GM23338 (cell line): ENCODE measurements at regions not wholly inside any gene's neighbourhood (a gene's known extent, or its start where the extent isn't known, plus 50 kb on each side); places are given as distances from the start of the nearest gene placed in this dataset.

Experiments used
- ATAC-seq: fragments of 200-7000 bp; cut with Tn5 transposase; 3 replicates; pipeline ENCODE4 v1.9.1; 2020
- DNase-seq: peaks from one replicate; pipeline ENCODE4 v3.0.0-alpha.2; 2015; ENCODE audit warnings: low spot score
- H2AFZ ChIP-seq: fragments of 200-600 bp; sonication (generic); 2 replicates; pipeline ENCODE4 v1.8.0; 2016; ENCODE audit warnings: antibody characterized with exemption, mild to moderate bottlenecking, moderate library complexity
- H3F3A ChIP-seq: fragments of 200-600 bp; sonication (generic); replicated peaks from 2 replicates; pipeline ENCODE4 v1.8.0; 2017; ENCODE audit warnings: antibody characterized with exemption, mixed run types, low read depth
- H3K27ac ChIP-seq: fragments of 200-600 bp; sonication (generic); 2 replicates; pipeline ENCODE4 v1.6.1; 2016; ENCODE audit warnings: low read depth
- H3K27me3 ChIP-seq: fragments of 200-600 bp; sonication (generic); 2 replicates; pipeline ENCODE4 v1.8.0; 2016; ENCODE audit warnings: mild to moderate bottlenecking, mixed run types, moderate library complexity; ENCODE audit not compliant: insufficient read depth
- H3K36me3 ChIP-seq: fragments of 200-600 bp; sonication (generic); 2 replicates; pipeline ENCODE4 v1.8.0; 2016; ENCODE audit warnings: mild to moderate bottlenecking; ENCODE audit not compliant: insufficient read depth
- H3K4me1 ChIP-seq: fragments of 200-600 bp; sonication (generic); 2 replicates; pipeline ENCODE4 v1.8.0; 2016; ENCODE audit warnings: mild to moderate bottlenecking, moderate library complexity; ENCODE audit not compliant: insufficient read depth
- H3K4me2 ChIP-seq: fragments of 200-600 bp; sonication (generic); 2 replicates; pipeline ENCODE4 v1.7.1; 2017; ENCODE audit warnings: mixed run types
- H3K4me3 ChIP-seq: fragments of 200-600 bp; sonication (generic); 2 replicates; pipeline ENCODE4 v1.6.1; 2016; ENCODE audit warnings: mixed run types
- H3K79me2 ChIP-seq: fragments of 200-600 bp; sonication (generic); replicated peaks from 2 replicates; pipeline ENCODE4 v1.8.0; 2017; ENCODE audit warnings: mild to moderate bottlenecking; ENCODE audit not compliant: insufficient read depth
- H3K9me2 ChIP-seq: fragments of 200-600 bp; sonication (generic); 2 replicates; pipeline ENCODE4 v1.8.0; 2017; ENCODE audit not compliant: insufficient read depth
- H4K20me1 ChIP-seq: fragments of 200-600 bp; sonication (generic); replicated peaks from 2 replicates; pipeline ENCODE4 v1.8.0; 2017; ENCODE audit warnings: mild to moderate bottlenecking; ENCODE audit not compliant: insufficient read depth
- H3K27ac Mint-ChIP-seq: 2 replicates; pipeline ENCODE4 v1.8.0; 2020; ENCODE audit warnings: inconsistent platforms, mild to moderate bottlenecking, moderate library complexity, mixed read lengths
- H3K27me3 Mint-ChIP-seq: 3 replicates; pipeline ENCODE4 v1.8.0; 2022; ENCODE audit warnings: low read depth, mild to moderate bottlenecking, moderate library complexity, mixed read lengths, inconsistent platforms; ENCODE audit not compliant: insufficient read depth, poor library complexity
- H3K36me3 Mint-ChIP-seq: 3 replicates; pipeline ENCODE4 v1.8.0; 2021; ENCODE audit warnings: low read depth, mild to moderate bottlenecking, inconsistent platforms, moderate library complexity, mixed read lengths
- H3K4me1 Mint-ChIP-seq: 3 replicates; pipeline ENCODE4 v1.8.0; 2020; ENCODE audit warnings: mild to moderate bottlenecking, inconsistent platforms, mixed read lengths
- H3K4me3 Mint-ChIP-seq: 3 replicates; pipeline ENCODE4 v1.8.0; 2021; ENCODE audit warnings: moderate library complexity, mild to moderate bottlenecking, inconsistent platforms, mixed read lengths
- H3K9me3 Mint-ChIP-seq: 3 replicates; pipeline ENCODE4 v1.8.0; 2020; ENCODE audit warnings: moderate library complexity, mild to moderate bottlenecking, inconsistent platforms, mixed read lengths
- CREB1 ChIP-seq: fragments of 250-450 bp; sonication (Bioruptor Pico); IDR thresholded peaks from 2 replicates; pipeline ENCODE4 v1.5.0; 2020; ENCODE audit warnings: low read depth, mild to moderate bottlenecking, moderate library complexity
- EZH2 ChIP-seq: fragments of 200-600 bp; sonication (generic); IDR thresholded peaks from one replicate; pipeline ENCODE4 v1.8.0; 2017; ENCODE audit warnings: antibody characterized with exemption, mild to moderate bottlenecking, low read depth; ENCODE audit not compliant: unreplicated experiment
- EZH2phosphoT487 ChIP-seq: fragments of 200-600 bp; sonication (generic); IDR thresholded peaks from one replicate; pipeline ENCODE4 v1.8.1; 2018; ENCODE audit warnings: antibody characterized with exemption; ENCODE audit not compliant: unreplicated experiment
- NANOG ChIP-seq: IDR thresholded peaks from 2 replicates; pipeline ENCODE4 v1.6.1; 2016; ENCODE audit warnings: antibody characterized with exemption, borderline replicate concordance
- STAT1 ChIP-seq: IDR thresholded peaks from one replicate; pipeline ENCODE4 v1.6.1; 2016; ENCODE audit warnings: antibody characterized with exemption; ENCODE audit not compliant: unreplicated experiment
- ZNF114 ChIP-seq: fragments of 250-450 bp; sonication (Bioruptor Pico); IDR thresholded peaks from 2 replicates; pipeline ENCODE4 v1.5.0; 2020; ENCODE audit warnings: mild to moderate bottlenecking, moderate library complexity
- TF ChIP-seq, protein P1 (sequence below): IDR thresholded peaks from 2 replicates; pipeline ENCODE4 v1.6.1; 2016; ENCODE audit warnings: antibody characterized with exemption
- TF ChIP-seq, protein P2 (sequence below), 2 experiments: fragments of 200-600 bp in 1 of 2; sonication (generic) in 1 of 2; conservative IDR thresholded peaks; 2 replicates each; pipeline versions ENCODE4 v1.5.1 to v1.6.1; 2016 to 2017; ENCODE audit warnings: antibody characterized with exemption in 2 of 2, low read depth in 2 of 2, mild to moderate bottlenecking in 2 of 2, moderate library complexity in 1 of 2
- TF ChIP-seq, protein P3 (sequence below): fragments of 250-450 bp; sonication (Bioruptor Pico); IDR thresholded peaks from 2 replicates; pipeline ENCODE4 v1.5.0; 2020; ENCODE audit warnings: mild to moderate bottlenecking, moderate library complexity
- TF ChIP-seq, protein P4 (sequence below): IDR thresholded peaks from one replicate; pipeline ENCODE4 v1.6.1; 2018; ENCODE audit warnings: antibody characterized with exemption; ENCODE audit not compliant: unreplicated experiment

DNA sequence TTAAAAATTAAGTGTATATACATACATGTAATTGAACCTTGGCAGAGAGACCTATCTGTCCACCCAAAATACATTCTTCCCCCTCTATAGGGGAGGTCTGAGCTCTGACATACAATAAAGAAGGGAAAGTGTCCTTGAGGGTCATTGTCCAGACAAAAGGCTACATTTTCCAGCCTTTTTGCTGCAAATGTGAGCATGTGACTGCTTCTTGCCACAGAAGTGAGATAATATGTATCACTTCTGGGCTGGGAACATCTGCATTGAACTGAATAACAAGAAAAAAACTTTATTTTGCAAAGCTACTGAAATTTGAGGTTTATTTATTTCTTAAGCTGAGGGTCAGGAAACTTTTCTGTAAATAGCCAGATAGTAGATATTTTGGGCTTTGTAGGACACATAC, 131.3 kb downstream of the TBC1D30 start (continued):
- TF ChIP-seq STAT1: no peak
- no peak for TF ChIP-seq EZH2phosphoT487
- no peak for TF ChIP-seq CREB1
- TF ChIP-seq, protein P1, sequence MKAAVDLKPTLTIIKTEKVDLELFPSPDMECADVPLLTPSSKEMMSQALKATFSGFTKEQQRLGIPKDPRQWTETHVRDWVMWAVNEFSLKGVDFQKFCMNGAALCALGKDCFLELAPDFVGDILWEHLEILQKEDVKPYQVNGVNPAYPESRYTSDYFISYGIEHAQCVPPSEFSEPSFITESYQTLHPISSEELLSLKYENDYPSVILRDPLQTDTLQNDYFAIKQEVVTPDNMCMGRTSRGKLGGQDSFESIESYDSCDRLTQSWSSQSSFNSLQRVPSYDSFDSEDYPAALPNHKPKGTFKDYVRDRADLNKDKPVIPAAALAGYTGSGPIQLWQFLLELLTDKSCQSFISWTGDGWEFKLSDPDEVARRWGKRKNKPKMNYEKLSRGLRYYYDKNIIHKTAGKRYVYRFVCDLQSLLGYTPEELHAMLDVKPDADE: no peak
- TF ChIP-seq, protein P2, sequence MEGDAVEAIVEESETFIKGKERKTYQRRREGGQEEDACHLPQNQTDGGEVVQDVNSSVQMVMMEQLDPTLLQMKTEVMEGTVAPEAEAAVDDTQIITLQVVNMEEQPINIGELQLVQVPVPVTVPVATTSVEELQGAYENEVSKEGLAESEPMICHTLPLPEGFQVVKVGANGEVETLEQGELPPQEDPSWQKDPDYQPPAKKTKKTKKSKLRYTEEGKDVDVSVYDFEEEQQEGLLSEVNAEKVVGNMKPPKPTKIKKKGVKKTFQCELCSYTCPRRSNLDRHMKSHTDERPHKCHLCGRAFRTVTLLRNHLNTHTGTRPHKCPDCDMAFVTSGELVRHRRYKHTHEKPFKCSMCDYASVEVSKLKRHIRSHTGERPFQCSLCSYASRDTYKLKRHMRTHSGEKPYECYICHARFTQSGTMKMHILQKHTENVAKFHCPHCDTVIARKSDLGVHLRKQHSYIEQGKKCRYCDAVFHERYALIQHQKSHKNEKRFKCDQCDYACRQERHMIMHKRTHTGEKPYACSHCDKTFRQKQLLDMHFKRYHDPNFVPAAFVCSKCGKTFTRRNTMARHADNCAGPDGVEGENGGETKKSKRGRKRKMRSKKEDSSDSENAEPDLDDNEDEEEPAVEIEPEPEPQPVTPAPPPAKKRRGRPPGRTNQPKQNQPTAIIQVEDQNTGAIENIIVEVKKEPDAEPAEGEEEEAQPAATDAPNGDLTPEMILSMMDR (conservative IDR thresholded peaks at IDR 0.05; ENCODE audit: low read depth in 2 of 2): no peak
- no peak for TF ChIP-seq NANOG
- no peak for TF ChIP-seq EZH2

DNA sequence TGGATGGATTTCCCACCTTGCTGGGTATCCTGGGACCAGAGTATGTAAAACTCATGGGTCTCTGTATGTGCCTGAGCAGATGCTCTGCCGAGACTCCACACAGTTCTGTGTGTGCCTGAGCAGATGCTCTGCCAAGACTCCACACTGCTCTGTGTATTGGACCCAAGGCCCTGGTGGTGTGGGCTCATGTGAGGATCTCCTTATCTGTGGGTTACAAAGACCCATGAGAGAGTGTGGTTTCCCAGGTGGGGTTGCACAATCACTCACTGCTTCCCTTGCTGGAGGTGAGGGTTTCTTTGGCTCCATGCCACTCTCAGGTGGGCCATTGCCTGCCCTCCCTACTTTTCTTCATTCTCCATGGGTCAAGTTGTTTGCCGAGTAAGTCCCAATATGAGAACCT, 141.5 kb downstream of the TBC1D30 start:
- Mint-ChIP-seq H3K27ac (no peak overlapping the region), H3K9me3 (peaks cover 13% of the 10 kb centered on the region; the same call in 2 of the 3 replicates), H3K36me3 (peaks cover 13% of the 10 kb centered on the region; the same call in 1 of the 3 replicates), H3K4me1 (peaks cover 4% of the 10 kb centered on the region; the same call in 2 of the 3 replicates), H3K4me3 (no peak overlapping the region), H3K27me3 (peaks cover 2% of the 10 kb centered on the region)
- H3K79me2 ChIP-seq: no peaks in the 10 kb centered on the region
- no peaks in the 10 kb centered on the region for H4K20me1 ChIP-seq
- DNase-seq (no peak), ATAC-seq (no peak)
- H3K4me2 ChIP-seq: no peak overlapping the region
- no peak overlapping the region for H3K4me3 ChIP-seq
- H3K4me1 ChIP-seq: peaks cover 6% of the 10 kb centered on the region; the same call in 1 of the 2 replicates
- H3K9me2 ChIP-seq: peaks cover 18% of the 10 kb centered on the region
- H3K27me3 ChIP-seq: no peaks in the 10 kb centered on the region
- no peaks in the 10 kb centered on the region for H3F3A ChIP-seq
- no peak for TF ChIP-seq ZNF114 (CRISPR knock-in tag)
- TF ChIP-seq, protein P1: no peak
- TF ChIP-seq, protein P3, sequence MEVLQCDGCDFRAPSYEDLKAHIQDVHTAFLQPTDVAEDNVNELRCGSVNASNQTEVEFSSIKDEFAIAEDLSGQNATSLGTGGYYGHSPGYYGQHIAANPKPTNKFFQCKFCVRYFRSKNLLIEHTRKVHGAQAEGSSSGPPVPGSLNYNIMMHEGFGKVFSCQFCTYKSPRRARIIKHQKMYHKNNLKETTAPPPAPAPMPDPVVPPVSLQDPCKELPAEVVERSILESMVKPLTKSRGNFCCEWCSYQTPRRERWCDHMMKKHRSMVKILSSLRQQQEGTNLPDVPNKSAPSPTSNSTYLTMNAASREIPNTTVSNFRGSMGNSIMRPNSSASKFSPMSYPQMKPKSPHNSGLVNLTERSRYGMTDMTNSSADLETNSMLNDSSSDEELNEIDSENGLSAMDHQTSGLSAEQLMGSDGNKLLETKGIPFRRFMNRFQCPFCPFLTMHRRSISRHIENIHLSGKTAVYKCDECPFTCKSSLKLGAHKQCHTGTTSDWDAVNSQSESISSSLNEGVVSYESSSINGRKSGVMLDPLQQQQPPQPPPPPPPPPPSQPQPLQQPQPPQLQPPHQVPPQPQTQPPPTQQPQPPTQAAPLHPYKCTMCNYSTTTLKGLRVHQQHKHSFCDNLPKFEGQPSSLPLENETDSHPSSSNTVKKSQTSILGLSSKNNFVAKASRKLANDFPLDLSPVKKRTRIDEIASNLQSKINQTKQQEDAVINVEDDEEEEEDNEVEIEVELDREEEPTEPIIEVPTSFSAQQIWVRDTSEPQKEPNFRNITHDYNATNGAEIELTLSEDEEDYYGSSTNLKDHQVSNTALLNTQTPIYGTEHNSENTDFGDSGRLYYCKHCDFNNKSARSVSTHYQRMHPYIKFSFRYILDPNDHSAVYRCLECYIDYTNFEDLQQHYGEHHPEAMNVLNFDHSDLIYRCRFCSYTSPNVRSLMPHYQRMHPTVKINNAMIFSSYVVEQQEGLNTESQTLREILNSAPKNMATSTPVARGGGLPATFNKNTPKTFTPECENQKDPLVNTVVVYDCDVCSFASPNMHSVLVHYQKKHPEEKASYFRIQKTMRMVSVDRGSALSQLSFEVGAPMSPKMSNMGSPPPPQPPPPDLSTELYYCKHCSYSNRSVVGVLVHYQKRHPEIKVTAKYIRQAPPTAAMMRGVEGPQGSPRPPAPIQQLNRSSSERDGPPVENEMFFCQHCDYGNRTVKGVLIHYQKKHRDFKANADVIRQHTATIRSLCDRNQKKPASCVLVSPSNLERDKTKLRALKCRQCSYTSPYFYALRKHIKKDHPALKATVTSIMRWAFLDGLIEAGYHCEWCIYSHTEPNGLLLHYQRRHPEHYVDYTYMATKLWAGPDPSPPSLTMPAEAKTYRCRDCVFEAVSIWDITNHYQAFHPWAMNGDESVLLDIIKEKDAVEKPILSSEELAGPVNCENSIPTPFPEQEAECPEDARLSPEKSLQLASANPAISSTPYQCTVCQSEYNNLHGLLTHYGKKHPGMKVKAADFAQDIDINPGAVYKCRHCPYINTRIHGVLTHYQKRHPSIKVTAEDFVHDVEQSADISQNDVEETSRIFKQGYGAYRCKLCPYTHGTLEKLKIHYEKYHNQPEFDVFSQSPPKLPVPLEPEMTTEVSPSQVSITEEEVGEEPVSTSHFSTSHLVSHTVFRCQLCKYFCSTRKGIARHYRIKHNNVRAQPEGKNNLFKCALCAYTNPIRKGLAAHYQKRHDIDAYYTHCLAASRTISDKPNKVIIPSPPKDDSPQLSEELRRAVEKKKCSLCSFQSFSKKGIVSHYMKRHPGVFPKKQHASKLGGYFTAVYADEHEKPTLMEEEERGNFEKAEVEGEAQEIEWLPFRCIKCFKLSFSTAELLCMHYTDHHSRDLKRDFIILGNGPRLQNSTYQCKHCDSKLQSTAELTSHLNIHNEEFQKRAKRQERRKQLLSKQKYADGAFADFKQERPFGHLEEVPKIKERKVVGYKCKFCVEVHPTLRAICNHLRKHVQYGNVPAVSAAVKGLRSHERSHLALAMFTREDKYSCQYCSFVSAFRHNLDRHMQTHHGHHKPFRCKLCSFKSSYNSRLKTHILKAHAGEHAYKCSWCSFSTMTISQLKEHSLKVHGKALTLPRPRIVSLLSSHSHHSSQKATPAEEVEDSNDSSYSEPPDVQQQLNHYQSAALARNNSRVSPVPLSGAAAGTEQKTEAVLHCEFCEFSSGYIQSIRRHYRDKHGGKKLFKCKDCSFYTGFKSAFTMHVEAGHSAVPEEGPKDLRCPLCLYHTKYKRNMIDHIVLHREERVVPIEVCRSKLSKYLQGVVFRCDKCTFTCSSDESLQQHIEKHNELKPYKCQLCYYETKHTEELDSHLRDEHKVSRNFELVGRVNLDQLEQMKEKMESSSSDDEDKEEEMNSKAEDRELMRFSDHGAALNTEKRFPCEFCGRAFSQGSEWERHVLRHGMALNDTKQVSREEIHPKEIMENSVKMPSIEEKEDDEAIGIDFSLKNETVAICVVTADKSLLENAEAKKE: no peak
- TF ChIP-seq, protein P4, sequence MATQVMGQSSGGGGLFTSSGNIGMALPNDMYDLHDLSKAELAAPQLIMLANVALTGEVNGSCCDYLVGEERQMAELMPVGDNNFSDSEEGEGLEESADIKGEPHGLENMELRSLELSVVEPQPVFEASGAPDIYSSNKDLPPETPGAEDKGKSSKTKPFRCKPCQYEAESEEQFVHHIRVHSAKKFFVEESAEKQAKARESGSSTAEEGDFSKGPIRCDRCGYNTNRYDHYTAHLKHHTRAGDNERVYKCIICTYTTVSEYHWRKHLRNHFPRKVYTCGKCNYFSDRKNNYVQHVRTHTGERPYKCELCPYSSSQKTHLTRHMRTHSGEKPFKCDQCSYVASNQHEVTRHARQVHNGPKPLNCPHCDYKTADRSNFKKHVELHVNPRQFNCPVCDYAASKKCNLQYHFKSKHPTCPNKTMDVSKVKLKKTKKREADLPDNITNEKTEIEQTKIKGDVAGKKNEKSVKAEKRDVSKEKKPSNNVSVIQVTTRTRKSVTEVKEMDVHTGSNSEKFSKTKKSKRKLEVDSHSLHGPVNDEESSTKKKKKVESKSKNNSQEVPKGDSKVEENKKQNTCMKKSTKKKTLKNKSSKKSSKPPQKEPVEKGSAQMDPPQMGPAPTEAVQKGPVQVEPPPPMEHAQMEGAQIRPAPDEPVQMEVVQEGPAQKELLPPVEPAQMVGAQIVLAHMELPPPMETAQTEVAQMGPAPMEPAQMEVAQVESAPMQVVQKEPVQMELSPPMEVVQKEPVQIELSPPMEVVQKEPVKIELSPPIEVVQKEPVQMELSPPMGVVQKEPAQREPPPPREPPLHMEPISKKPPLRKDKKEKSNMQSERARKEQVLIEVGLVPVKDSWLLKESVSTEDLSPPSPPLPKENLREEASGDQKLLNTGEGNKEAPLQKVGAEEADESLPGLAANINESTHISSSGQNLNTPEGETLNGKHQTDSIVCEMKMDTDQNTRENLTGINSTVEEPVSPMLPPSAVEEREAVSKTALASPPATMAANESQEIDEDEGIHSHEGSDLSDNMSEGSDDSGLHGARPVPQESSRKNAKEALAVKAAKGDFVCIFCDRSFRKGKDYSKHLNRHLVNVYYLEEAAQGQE: no peak
- no peak for TF ChIP-seq STAT1
- H2AFZ ChIP-seq: no peak overlapping the region
- 0 out of 2 replicates have a peak, but pooled peaks cover 12% of the 10 kb centered on the region for H3K36me3 ChIP-seq
- H3K27ac ChIP-seq: no peak overlapping the region
